ENCODE measurements at regions not wholly inside any gene's neighbourhood (a gene's known extent, or its start where the extent isn't known, plus 50 kb on each side); places are given as distances from the start of the nearest gene placed in this dataset.
"Not testable (repeated sequence)": the region's sequence is repeated elsewhere in the genome, so short reads cannot be mapped to it uniquely, and the experiment has no call there.

- POLR2A ChIA-PET; ATAC-seq; H3K9me3 Mint-ChIP-seq (ENCODE audit: low read depth); H3K4me3 Mint-ChIP-seq; CTCF ChIA-PET; H3K4me1 Mint-ChIP-seq; H3K27me3 Mint-ChIP-seq; DNase-seq; H3K27ac Mint-ChIP-seq; H3K36me3 Mint-ChIP-seq (ENCODE audit: low read depth): not testable (repeated sequence)
- intact Hi-C loops (cut with DNase I, micrococcal nuclease): loop anchor here (5.0 kb wide), 1 partner anchor 510 kb away; no protein-coding TSS in a partner anchor
Measured at GRCh38 chr7:112977244-112977955, 109.2 kb downstream of the GPR85 start.

- ChIA-PET CTCF (no interaction called here), POLR2A (no interaction called here)
- Mint-ChIP-seq H3K9me3 (ENCODE audit: low read depth) (no peaks in the 10 kb centered on the region), H3K27me3 (peaks cover 18% of the 10 kb centered on the region), H3K36me3 (ENCODE audit: low read depth) (no peaks in the 10 kb centered on the region), H3K27ac (no peak overlapping the region), H3K4me1 (no peaks in the 10 kb centered on the region), H3K4me3 (no peak overlapping the region)
- no peak for DNase-seq
- ATAC-seq: no peak
- intact Hi-C loops (cut with DNase I, micrococcal nuclease): loop anchor here in 1 of 2 experiments (2.0 kb wide), 1 partner anchor 18 kb away; no protein-coding TSS in a partner anchor
Measured at GRCh38 chr7:112970771-112971170, 115.9 kb downstream of the GPR85 start.

GRCh38 chr7:112969946-112970345 is 116.7 kb downstream of the GPR85 start:
- DNase-seq (no peak), ATAC-seq (no peak)
- CTCF ChIA-PET: no interaction called here
- Mint-ChIP-seq H3K27ac (no peak overlapping the region), H3K4me1 (no peaks in the 10 kb centered on the region), H3K36me3 (ENCODE audit: low read depth) (no peaks in the 10 kb centered on the region), H3K9me3 (ENCODE audit: low read depth) (no peaks in the 10 kb centered on the region), H3K27me3 (peaks cover 18% of the 10 kb centered on the region), H3K4me3 (no peak overlapping the region)
- intact Hi-C loops (cut with DNase I, micrococcal nuclease): loop anchor here in 1 of 2 experiments (2.0 kb wide), 1 partner anchor 19 kb away; no protein-coding TSS in a partner anchor
- POLR2A ChIA-PET: no interaction called here

DNA sequence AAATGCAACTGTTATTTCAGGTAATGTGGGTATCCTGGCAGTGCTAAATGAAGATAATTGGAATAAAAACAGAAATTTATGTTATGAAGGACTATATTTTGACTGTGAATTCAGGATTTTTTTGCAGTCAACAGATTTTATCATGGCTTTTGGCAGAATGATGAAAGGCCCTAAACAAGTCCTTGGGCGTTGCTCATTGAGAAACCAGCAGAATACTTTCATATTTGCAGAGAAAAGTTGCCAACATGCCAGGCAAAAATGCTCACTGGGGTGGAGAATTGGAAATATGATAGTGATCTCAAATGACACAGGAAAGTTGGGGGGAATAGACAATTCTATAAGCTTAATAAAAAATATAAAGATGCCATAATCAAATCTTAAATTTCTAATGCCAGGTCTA is 121.1 kb downstream of the GPR85 start:
- no peak for ATAC-seq

GRCh38 chr7:112963634-112964033 is 123.0 kb downstream of the GPR85 start:
- no peak for DNase-seq
- Mint-ChIP-seq H3K4me3 (no peak overlapping the region), H3K36me3 (ENCODE audit: low read depth) (no peaks in the 10 kb centered on the region), H3K4me1 (no peaks in the 10 kb centered on the region), H3K9me3 (ENCODE audit: low read depth) (no peaks in the 10 kb centered on the region), H3K27ac (no peak overlapping the region), H3K27me3 (peaks cover 10% of the 10 kb centered on the region)
- ChIA-PET POLR2A (no interaction called here), CTCF (no interaction called here)
- no peak for ATAC-seq
- intact Hi-C loops (cut with DNase I, micrococcal nuclease): no loop called here

More for the DNA sequence above, 121.1 kb downstream of the GPR85 start:
- no peak for DNase-seq
- intact Hi-C loops (cut with DNase I, micrococcal nuclease): no loop called here
- H3K27me3 Mint-ChIP-seq: peaks cover 7% of the 10 kb centered on the region
- H3K4me3 Mint-ChIP-seq: no peak overlapping the region
- no peaks in the 10 kb centered on the region for H3K4me1 Mint-ChIP-seq
- ChIA-PET POLR2A (no interaction called here), CTCF (no interaction called here)
- H3K27ac Mint-ChIP-seq: no peak overlapping the region
- no peaks in the 10 kb centered on the region for H3K36me3 Mint-ChIP-seq (ENCODE audit: low read depth)
- no peaks in the 10 kb centered on the region for H3K9me3 Mint-ChIP-seq (ENCODE audit: low read depth)

DNA sequence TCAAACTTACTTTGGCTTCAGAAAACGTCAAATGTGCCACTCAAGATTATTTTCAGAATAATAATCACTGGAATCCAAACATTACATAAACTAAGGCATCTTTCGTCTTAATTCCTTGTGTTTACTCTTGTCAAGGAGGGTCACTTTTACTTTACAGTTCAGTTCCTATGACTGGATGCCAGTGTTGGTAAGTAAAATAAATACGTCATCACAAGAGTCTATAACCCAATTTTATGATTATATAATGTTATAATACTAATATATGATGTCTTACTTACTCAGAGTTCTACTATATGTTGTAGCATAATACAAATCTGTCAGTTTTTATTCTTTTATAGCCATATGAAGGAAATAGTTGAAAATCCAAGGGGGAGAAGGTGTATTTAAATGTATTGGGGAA is 123.8 kb downstream of the GPR85 start:
- Mint-ChIP-seq H3K27ac (no peak overlapping the region), H3K9me3 (ENCODE audit: low read depth) (no peaks in the 10 kb centered on the region), H3K27me3 (peaks cover 14% of the 10 kb centered on the region), H3K4me1 (no peaks in the 10 kb centered on the region), H3K36me3 (ENCODE audit: low read depth) (no peaks in the 10 kb centered on the region), H3K4me3 (no peak overlapping the region)
- intact Hi-C loops (cut with DNase I, micrococcal nuclease): no loop called here
- ChIA-PET CTCF (no interaction called here), POLR2A (no interaction called here)
- DNase-seq (no peak), ATAC-seq (no peak)

DNA sequence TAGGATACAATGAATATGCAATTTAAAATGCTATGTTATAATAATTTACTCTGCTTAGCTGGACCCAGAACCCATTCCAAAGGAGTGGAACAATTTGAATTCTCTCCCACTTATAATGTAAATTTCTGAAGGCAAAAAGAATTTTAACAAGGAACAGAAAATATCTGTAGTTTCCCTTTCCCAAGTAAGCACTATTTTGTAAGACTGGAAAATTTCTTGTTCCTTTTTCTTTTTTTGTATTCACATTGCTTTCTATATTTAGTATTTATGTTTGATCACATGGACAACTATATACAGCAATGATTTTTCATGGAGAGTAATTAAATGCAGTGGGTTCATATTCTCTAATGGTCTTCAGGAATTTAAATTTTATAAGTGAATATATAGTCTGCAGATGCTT is 127.4 kb downstream of the GPR85 start:
- ATAC-seq: no peak
- ChIA-PET CTCF (no interaction called here), POLR2A (no interaction called here)
- Mint-ChIP-seq H3K36me3 (ENCODE audit: low read depth) (no peaks in the 10 kb centered on the region), H3K27ac (no peak overlapping the region), H3K27me3 (peaks cover 27% of the 10 kb centered on the region), H3K9me3 (ENCODE audit: low read depth) (no peaks in the 10 kb centered on the region), H3K4me3 (no peak overlapping the region), H3K4me1 (no peaks in the 10 kb centered on the region)
- DNase-seq: no peak
- intact Hi-C loops (cut with DNase I, micrococcal nuclease): no loop called here

- no peak for DNase-seq
- H3K36me3 Mint-ChIP-seq (ENCODE audit: low read depth): no peaks in the 10 kb centered on the region
- ChIA-PET POLR2A (no interaction called here), CTCF (no interaction called here)
- ATAC-seq: no peak
- no peak overlapping the region for H3K27ac Mint-ChIP-seq
- no peak overlapping the region for H3K4me3 Mint-ChIP-seq
- intact Hi-C loops (cut with DNase I, micrococcal nuclease): no loop called here
- peaks cover 30% of the 10 kb centered on the region for H3K27me3 Mint-ChIP-seq
- H3K4me1 Mint-ChIP-seq: no peaks in the 10 kb centered on the region
- no peaks in the 10 kb centered on the region for H3K9me3 Mint-ChIP-seq (ENCODE audit: low read depth)
Measured at GRCh38 chr7:112958775-112959174, 127.9 kb downstream of the GPR85 start.

GRCh38 chr7:112957901-112958300 is 128.7 kb downstream of the GPR85 start:
- ChIA-PET POLR2A (no interaction called here), CTCF (interaction anchor here (0.6 kb wide), 1 partner anchor 1450 kb away, joined by 3 read pairs; no protein-coding TSS in a partner anchor)
- DNase-seq (no peak), ATAC-seq (no peak)
- intact Hi-C loops (cut with DNase I, micrococcal nuclease): no loop called here
- no peaks in the 10 kb centered on the region for H3K9me3 Mint-ChIP-seq (ENCODE audit: low read depth)
- H3K4me1 Mint-ChIP-seq: no peaks in the 10 kb centered on the region
- peaks cover 28% of the 10 kb centered on the region for H3K27me3 Mint-ChIP-seq
- H3K4me3 Mint-ChIP-seq: no peak overlapping the region
- no peak overlapping the region for H3K27ac Mint-ChIP-seq
- no peaks in the 10 kb centered on the region for H3K36me3 Mint-ChIP-seq (ENCODE audit: low read depth)

DNA sequence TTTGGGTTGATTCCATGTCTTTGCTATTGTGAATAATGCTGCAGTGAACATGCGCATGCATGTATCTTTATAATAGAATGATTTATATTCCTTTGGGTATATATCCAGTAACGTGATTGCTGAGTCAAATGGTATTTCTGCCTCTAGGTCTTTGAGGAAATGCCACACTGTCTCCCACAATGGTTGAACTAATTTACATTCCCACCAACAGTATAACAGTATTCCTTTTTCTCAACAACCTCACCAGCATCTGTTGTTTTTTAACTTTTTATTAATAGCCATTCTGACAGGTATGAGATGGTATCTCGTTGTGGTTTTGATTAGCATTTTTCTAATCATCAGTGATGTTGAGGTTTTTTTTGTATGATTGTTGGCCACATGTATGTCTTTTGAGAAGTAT is 133.6 kb downstream of the GPR85 start:
- H3K36me3 Mint-ChIP-seq (ENCODE audit: low read depth); DNase-seq; H3K9me3 Mint-ChIP-seq (ENCODE audit: low read depth); ATAC-seq; intact Hi-C loops (cut with DNase I, micrococcal nuclease); H3K4me3 Mint-ChIP-seq; CTCF ChIA-PET; H3K27ac Mint-ChIP-seq; H3K4me1 Mint-ChIP-seq; POLR2A ChIA-PET: not testable (repeated sequence)
- peaks cover 44% of the 10 kb centered on the region for H3K27me3 Mint-ChIP-seq

DNA sequence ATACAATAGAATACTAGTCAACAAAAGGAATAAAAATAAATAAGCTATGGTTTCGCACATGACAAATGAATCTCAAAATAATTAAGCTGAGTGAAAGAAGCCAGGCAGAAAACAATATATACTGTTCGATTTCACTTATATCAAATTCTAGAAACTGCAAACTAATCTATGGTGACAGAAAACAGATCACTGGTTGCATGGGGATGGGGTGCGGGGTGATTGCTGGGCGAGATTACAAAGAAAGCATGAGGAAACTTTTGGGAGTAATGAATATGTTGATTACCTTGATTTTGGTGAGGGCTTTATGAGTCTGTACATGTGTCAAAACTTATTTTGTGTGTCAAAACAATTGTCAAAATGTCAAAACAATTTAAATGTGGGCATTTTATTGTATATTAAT is 135.6 kb downstream of the GPR85 start:
- Mint-ChIP-seq H3K4me3 (no peak overlapping the region), H3K4me1 (no peaks in the 10 kb centered on the region), H3K9me3 (ENCODE audit: low read depth) (no peaks in the 10 kb centered on the region), H3K36me3 (ENCODE audit: low read depth) (no peaks in the 10 kb centered on the region), H3K27me3 (peaks cover 39% of the 10 kb centered on the region), H3K27ac (no peak overlapping the region)
- DNase-seq (no peak), ATAC-seq (no peak)
- intact Hi-C loops (cut with DNase I, micrococcal nuclease): no loop called here
- POLR2A ChIA-PET: no interaction called here
- CTCF ChIA-PET: no interaction called here

GRCh38 chr7:112949682-112950081 is 136.9 kb downstream of the GPR85 start:
- H3K4me3 Mint-ChIP-seq; CTCF ChIA-PET; DNase-seq; POLR2A ChIA-PET; ATAC-seq; H3K4me1 Mint-ChIP-seq; H3K27ac Mint-ChIP-seq; H3K9me3 Mint-ChIP-seq (ENCODE audit: low read depth); intact Hi-C loops (cut with DNase I, micrococcal nuclease); H3K36me3 Mint-ChIP-seq (ENCODE audit: low read depth): not testable (repeated sequence)
- peaks cover 39% of the 10 kb centered on the region for H3K27me3 Mint-ChIP-seq

- H3K27me3 Mint-ChIP-seq: peaks cover 35% of the 10 kb centered on the region
- no peak overlapping the region for H3K27ac Mint-ChIP-seq
- CTCF ChIA-PET: no interaction called here
- no peak for ATAC-seq
- H3K36me3 Mint-ChIP-seq (ENCODE audit: low read depth): no peaks in the 10 kb centered on the region
- H3K9me3 Mint-ChIP-seq (ENCODE audit: low read depth): no peaks in the 10 kb centered on the region
- no peak overlapping the region for H3K4me3 Mint-ChIP-seq
- POLR2A ChIA-PET: no interaction called here
- intact Hi-C loops (cut with DNase I, micrococcal nuclease): no loop called here
- no peaks in the 10 kb centered on the region for H3K4me1 Mint-ChIP-seq
- DNase-seq: no peak
Measured at GRCh38 chr7:112946350-112946749, 140.3 kb downstream of the GPR85 start.
